K562 (cell line): ENCODE measurements at regions not wholly inside any gene's neighbourhood (a gene's known extent, or its start where the extent isn't known, plus 50 kb on each side); places are given as distances from the start of the nearest gene placed in this dataset.

Experiments used
- ATAC-seq: fragments of 200-7000 bp; cut with Tn5 transposase; 3 replicates; pipeline ENCODE4 v1.9.1; 2020; ENCODE audit warnings: moderate library complexity
- BruUV-seq: library from RNA; stranded (reverse); fragments of 400-500 nt; replicated peaks from 2 replicates; lab custom pipeline; 2021; lab: Mats Ljungman, UMichigan
- CTCF ChIA-PET: fragments of 300-600 bp; formaldehyde crosslinking; extraction: SDS; loops from one replicate; lab custom pipeline; 2021; ENCODE audit warnings: low intra/inter-chr PET ratio; lab: Yijun Ruan, JAX
- POLR2A ChIA-PET: fragments of 300-600, 350-650 bp; sonication (Branson Sonifier 250); formaldehyde crosslinking; extraction: SDS; loops from one replicate; lab custom pipeline; 2021; ENCODE audit warnings: antibody characterized with exemption, inconsistent platforms; lab: Yijun Ruan, JAX
- DNase-seq, 4 experiments: peaks; one replicate each; pipeline versions ENCODE4 v3.0.0 to v3.0.0-alpha.2; 2011 to 2018; ENCODE audit warnings: low spot score in 3 of 4, mixed read lengths in 3 of 4; ENCODE audit errors: extremely low read depth in 1 of 4
- FAIRE-seq: peaks from 2 replicates; lab custom pipeline; 2011; peaks lifted over from hg19 to GRCh38; lab: Jason Lieb, UNC
- H2AFZ ChIP-seq: 2 replicates; pipeline ENCODE4 v1.6.0; 2011; ENCODE audit warnings: low read depth, low read length, control low read depth, inconsistent platforms
- H3K27ac ChIP-seq: fragments of 200-600 bp; 3 replicates; pipeline ENCODE4 v1.8.0; 2011; ENCODE audit warnings: low read depth, mild to moderate bottlenecking, control low read depth, inconsistent platforms, low read length, moderate library complexity, mixed read lengths; ENCODE audit errors: extremely low read depth
- H3K27me3 ChIP-seq, 2 experiments: fragments of 300-600 bp in 1 of 2; 2 replicates in 1 of 2; 3 replicates in 1 of 2; pipeline versions ENCODE4 v1.6.0 to v1.8.0; 2011; ENCODE audit warnings: inconsistent platforms in 2 of 2, low read length in 2 of 2, mild to moderate bottlenecking in 1 of 2, mixed read lengths in 1 of 2, moderate library complexity in 1 of 2; ENCODE audit not compliant: control insufficient read depth in 2 of 2, insufficient read depth in 2 of 2
- H3K36me3 ChIP-seq: fragments of 300-600 bp; 3 replicates; pipeline ENCODE4 v1.8.0; 2011; ENCODE audit warnings: mild to moderate bottlenecking, low read length, inconsistent platforms; ENCODE audit not compliant: control insufficient read depth, insufficient read depth
- H3K4me1 ChIP-seq, 2 experiments: fragments of 200-600 bp in 1 of 2; replicated peaks in 1 of 2; 2 replicates in 1 of 2; 3 replicates in 1 of 2; pipeline versions ENCODE4 v1.5.1 to v1.8.0; 2011; ENCODE audit warnings: inconsistent platforms in 2 of 2, low read length in 2 of 2, mild to moderate bottlenecking in 1 of 2, mixed read lengths in 1 of 2, moderate library complexity in 1 of 2; ENCODE audit not compliant: control insufficient read depth in 2 of 2, insufficient read depth in 2 of 2
- H3K4me2 ChIP-seq: 2 replicates; pipeline ENCODE4 v1.6.1; 2011; ENCODE audit warnings: low read length, control low read depth, inconsistent platforms, mixed read lengths; ENCODE audit not compliant: insufficient read depth
- H3K4me3 ChIP-seq: fragments of 200-600 bp; sonication (generic), shearing (Covaris generic); 2 replicates; pipeline ENCODE4 v1.5.1; 2016; ENCODE audit warnings: control low read depth, inconsistent platforms
- H3K79me2 ChIP-seq: fragments of 200-600 bp; 3 replicates; pipeline ENCODE4 v1.8.0; 2011; ENCODE audit warnings: low read length, inconsistent platforms; ENCODE audit not compliant: control insufficient read depth, insufficient read depth
- H3K9ac ChIP-seq, 2 experiments: 2 replicates each; pipeline versions ENCODE4 v1.6.0 to v1.6.1; 2011; ENCODE audit warnings: low read depth in 2 of 2, low read length in 2 of 2, control low read depth in 1 of 2, inconsistent platforms in 1 of 2, mild to moderate bottlenecking in 1 of 2, mixed read lengths in 1 of 2; ENCODE audit not compliant: insufficient read depth in 1 of 2
- H3K9me1 ChIP-seq: one replicate; pipeline ENCODE4 v1.6.0; 2011; ENCODE audit warnings: inconsistent platforms, mild to moderate bottlenecking, low read length, moderate library complexity; ENCODE audit not compliant: control insufficient read depth, insufficient read depth
- H3K9me3 ChIP-seq: replicated peaks from 2 replicates; pipeline ENCODE4 v1.5.1; 2011; ENCODE audit warnings: low read depth, low read length, inconsistent platforms; ENCODE audit not compliant: control insufficient read depth, insufficient read depth
- H4K20me1 ChIP-seq: replicated peaks from 2 replicates; pipeline ENCODE4 v1.6.1; 2011; ENCODE audit warnings: low read length, inconsistent platforms, mixed read lengths; ENCODE audit not compliant: control insufficient read depth, insufficient read depth
- ARHGAP35 ChIP-seq: fragments of 450-650 bp; IDR thresholded peaks from 2 replicates; pipeline ENCODE4 v1.6.1; 2018; ENCODE audit not compliant: partially characterized antibody
- BACH1 ChIP-seq: fragments of 200-800 bp; sonication (Bioruptor generic); IDR thresholded peaks from 2 replicates; pipeline ENCODE4 v1.6.1; 2016; ENCODE audit warnings: missing genetic modification characterization, missing compliant biosample characterization
- BRD4 ChIP-seq: fragments of 200-600 bp; sonication (generic); IDR thresholded peaks from 2 replicates; pipeline ENCODE4 v1.6.1; 2017; ENCODE audit warnings: inconsistent platforms
- DMBX1 ChIP-seq: fragments of 250-450 bp; sonication (Bioruptor Pico); IDR thresholded peaks from 2 replicates; pipeline ENCODE4 v1.8.0; 2022; ENCODE audit warnings: inconsistent platforms, mild to moderate bottlenecking, moderate library complexity, borderline replicate concordance
- HOXB6 ChIP-seq: fragments of 250-450 bp; sonication (Bioruptor Pico); IDR thresholded peaks from 2 replicates; pipeline ENCODE4 v1.5.1; 2022; ENCODE audit warnings: mild to moderate bottlenecking, borderline replicate concordance
- NFE2 ChIP-seq: IDR thresholded peaks from 2 replicates; pipeline ENCODE4 v1.6.1; 2014; ENCODE audit warnings: antibody characterized with exemption, low read depth
- RAD21 ChIP-seq, 2 experiments: fragments of 250-450 bp in 1 of 2; fragments of 450-650 bp in 1 of 2; sonication (Bioruptor Pico) in 1 of 2; formaldehyde crosslinking in 1 of 2; IDR thresholded peaks in 1 of 2; conservative IDR thresholded peaks in 1 of 2; 2 replicates each; pipeline versions ENCODE4 v1.4.0 to v1.8.0; 2020 to 2022; ENCODE audit warnings: mild to moderate bottlenecking in 2 of 2, moderate library complexity in 1 of 2
- SAFB2 ChIP-seq: fragments of 200-400 bp; formaldehyde crosslinking; IDR thresholded peaks from 2 replicates; pipeline ENCODE4 v1.6.1; 2018; ENCODE audit warnings: borderline replicate concordance, low read length, low read depth, moderate library complexity; ENCODE audit not compliant: severe bottlenecking
- SRF ChIP-seq, 2 experiments: fragments of 250-450, 450-650 bp in 1 of 2; sonication (Bioruptor Pico) in 1 of 2; sonication (generic) in 1 of 2; formaldehyde crosslinking; IDR thresholded peaks; 2 replicates each; pipeline versions ENCODE4 v1.5.0 to v1.5.1; 2020 to 2022; ENCODE audit warnings: mild to moderate bottlenecking in 1 of 2, missing genetic modification reagents in 1 of 2
- ZNF146 ChIP-seq: IDR thresholded peaks from one replicate; pipeline ENCODE4 v1.6.1; 2018; ENCODE audit warnings: missing compliant biosample characterization; ENCODE audit not compliant: unreplicated experiment
- ZNF507 ChIP-seq: conservative IDR thresholded peaks from 2 replicates; pipeline ENCODE4 v1.6.1; 2017; ENCODE audit warnings: missing genetic modification characterization, missing compliant biosample characterization
- ZNF586 ChIP-seq: fragments of 450-650 bp; formaldehyde crosslinking; conservative IDR thresholded peaks from 2 replicates; pipeline ENCODE4 v1.4.0; 2020; ENCODE audit warnings: mild to moderate bottlenecking, moderate library complexity
- WGBS: fragments of 100-300 bp; shearing (Covaris generic); methylation state at CpG from one replicate; pipeline ENCODE4 v1.1.6; 2016; ENCODE audit warnings: low coverage, mixed read lengths; ENCODE audit not compliant: insufficient coverage; ENCODE audit errors: missing lambda C conversion rate; 5-methylcytosine and 5-hydroxymethylcytosine counted together
- in situ Hi-C: fragments of 300-500 bp; cut with MboI; formaldehyde crosslinking; loops from 4 replicates; pipeline ENCODE4 v1.15.0; 2018; ENCODE audit warnings: inconsistent platforms, mixed read lengths
- intact Hi-C: fragments of 100-400 bp; cut with micrococcal nuclease; formaldehyde crosslinking; loops from 2 replicates; pipeline ENCODE4 v1.14.2; 2022
- TF ChIP-seq, protein P1 (sequence below): fragments of 450-650 bp; IDR thresholded peaks from 2 replicates; pipeline ENCODE4 v1.6.1; 2018; ENCODE audit not compliant: partially characterized antibody
- TF ChIP-seq, protein P2 (sequence below): conservative IDR thresholded peaks from 2 replicates; pipeline ENCODE4 v1.6.1; 2011; ENCODE audit warnings: low read depth, mild to moderate bottlenecking, low read length; ENCODE audit not compliant: control insufficient read depth

DNA sequence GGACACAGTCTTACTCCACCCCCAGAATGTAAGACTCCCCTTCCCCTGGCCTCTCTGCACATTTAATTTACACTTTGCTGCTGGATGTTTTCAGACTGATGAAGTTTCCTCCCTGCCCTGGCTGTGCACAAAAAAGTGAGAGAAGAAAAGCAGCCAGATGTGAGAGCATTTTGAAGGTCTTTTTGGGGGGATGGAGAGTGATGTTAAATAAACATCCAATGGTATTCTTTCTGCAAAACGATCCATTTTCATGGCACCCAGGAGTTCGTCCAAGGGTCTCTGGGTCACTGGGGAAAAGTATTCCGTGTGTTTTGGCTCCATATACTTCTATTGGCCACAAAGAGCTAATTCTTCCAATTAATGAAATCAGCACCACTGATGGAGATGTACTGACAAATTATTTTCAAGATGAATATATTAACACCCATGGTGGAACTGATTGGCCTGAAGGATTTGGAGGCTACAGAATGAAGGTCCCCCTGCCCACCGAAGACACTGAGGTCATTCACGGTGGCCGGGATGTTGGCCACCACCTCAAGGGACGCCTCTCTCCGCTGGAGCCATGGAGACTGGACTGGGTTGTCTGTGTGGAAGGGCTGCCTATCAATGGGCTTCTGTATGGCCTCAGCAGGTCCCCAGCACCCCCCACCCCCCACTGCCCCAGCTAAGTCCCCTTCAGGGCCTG is 107.6 kb upstream of the PKDCC start:
- POLR2A ChIA-PET, result interaction anchor here (0.5 to 1.6 kb wide), 2 partner anchors 13 kb away, joined by 3 to 4 read pairs; no protein-coding TSS in a partner anchor
- H3K27me3 ChIP-seq, result no peaks in the 10 kb centered on the region; a peak in 1 of 5 replicates
- peaks cover 0 to 14% of the 10 kb centered on the region in 2 experiments; a peak in 2 of 5 replicates for H3K4me1 ChIP-seq
- in situ Hi-C loops (no loop called here), intact Hi-C loops (no loop called here)
- no peak overlapping the region for H3K27ac ChIP-seq
- CTCF ChIA-PET, result no interaction called here
- no peaks in the 10 kb centered on the region for H3K9me3 ChIP-seq
- no peak for ATAC-seq
- WGBS, result 11% methylated on average over 4 of the region's 8 CpGs
- no TSS peak for BruUV-seq
- H4K20me1 ChIP-seq, result no peaks in the 10 kb centered on the region
- no peak for TF ChIP-seq HOXB6
- no peak for TF ChIP-seq SRF (CRISPR knock-in tag; IDR thresholded peaks at IDR 0.05)
- TF ChIP-seq BRD4, result no peak
- no peak for TF ChIP-seq ZNF146 (CRISPR knock-in tag)
- TF ChIP-seq NFE2, result no peak
- no peak for TF ChIP-seq BACH1 (tag)
- TF ChIP-seq ZNF586, result no peak
- TF ChIP-seq, protein P1, sequence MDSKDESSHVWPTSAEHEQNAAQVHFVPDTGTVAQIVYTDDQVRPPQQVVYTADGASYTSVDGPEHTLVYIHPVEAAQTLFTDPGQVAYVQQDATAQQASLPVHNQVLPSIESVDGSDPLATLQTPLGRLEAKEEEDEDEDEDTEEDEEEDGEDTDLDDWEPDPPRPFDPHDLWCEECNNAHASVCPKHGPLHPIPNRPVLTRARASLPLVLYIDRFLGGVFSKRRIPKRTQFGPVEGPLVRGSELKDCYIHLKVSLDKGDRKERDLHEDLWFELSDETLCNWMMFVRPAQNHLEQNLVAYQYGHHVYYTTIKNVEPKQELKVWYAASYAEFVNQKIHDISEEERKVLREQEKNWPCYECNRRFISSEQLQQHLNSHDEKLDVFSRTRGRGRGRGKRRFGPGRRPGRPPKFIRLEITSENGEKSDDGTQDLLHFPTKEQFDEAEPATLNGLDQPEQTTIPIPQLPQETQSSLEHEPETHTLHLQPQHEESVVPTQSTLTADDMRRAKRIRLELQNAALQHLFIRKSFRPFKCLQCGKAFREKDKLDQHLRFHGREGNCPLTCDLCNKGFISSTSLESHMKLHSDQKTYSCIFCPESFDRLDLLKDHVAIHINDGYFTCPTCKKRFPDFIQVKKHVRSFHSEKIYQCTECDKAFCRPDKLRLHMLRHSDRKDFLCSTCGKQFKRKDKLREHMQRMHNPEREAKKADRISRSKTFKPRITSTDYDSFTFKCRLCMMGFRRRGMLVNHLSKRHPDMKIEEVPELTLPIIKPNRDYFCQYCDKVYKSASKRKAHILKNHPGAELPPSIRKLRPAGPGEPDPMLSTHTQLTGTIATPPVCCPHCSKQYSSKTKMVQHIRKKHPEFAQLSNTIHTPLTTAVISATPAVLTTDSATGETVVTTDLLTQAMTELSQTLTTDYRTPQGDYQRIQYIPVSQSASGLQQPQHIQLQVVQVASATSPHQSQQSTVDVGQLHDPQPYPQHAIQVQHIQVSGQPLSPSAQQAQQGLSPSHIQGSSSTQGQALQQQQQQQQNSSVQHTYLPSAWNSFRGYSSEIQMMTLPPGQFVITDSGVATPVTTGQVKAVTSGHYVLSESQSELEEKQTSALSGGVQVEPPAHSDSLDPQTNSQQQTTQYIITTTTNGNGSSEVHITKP, result no peak
- no peak for TF ChIP-seq SAFB2
- no peak for TF ChIP-seq ZNF507
- no peak for TF ChIP-seq RAD21 (CRISPR knock-in tag; conservative IDR thresholded peaks at IDR 0.05 in 1 of 2, IDR thresholded peaks at IDR 0.05 in 1 of 2)
- no peak for TF ChIP-seq DMBX1 (CRISPR knock-in tag)
- TF ChIP-seq ARHGAP35, result no peak
- TF ChIP-seq, protein P2, sequence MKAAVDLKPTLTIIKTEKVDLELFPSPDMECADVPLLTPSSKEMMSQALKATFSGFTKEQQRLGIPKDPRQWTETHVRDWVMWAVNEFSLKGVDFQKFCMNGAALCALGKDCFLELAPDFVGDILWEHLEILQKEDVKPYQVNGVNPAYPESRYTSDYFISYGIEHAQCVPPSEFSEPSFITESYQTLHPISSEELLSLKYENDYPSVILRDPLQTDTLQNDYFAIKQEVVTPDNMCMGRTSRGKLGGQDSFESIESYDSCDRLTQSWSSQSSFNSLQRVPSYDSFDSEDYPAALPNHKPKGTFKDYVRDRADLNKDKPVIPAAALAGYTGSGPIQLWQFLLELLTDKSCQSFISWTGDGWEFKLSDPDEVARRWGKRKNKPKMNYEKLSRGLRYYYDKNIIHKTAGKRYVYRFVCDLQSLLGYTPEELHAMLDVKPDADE, result no peak
- no peak overlapping the region for H3K9ac ChIP-seq
- H3K4me3 ChIP-seq, result no peak overlapping the region
- no peak overlapping the region for H3K4me2 ChIP-seq
- H3K9me1 ChIP-seq, result no peaks in the 10 kb centered on the region
- FAIRE-seq, result no peak
- peak overlapping the region; percentile 62; the same call in 1 of the 2 replicates for H2AFZ ChIP-seq
- no peaks in the 10 kb centered on the region for H3K36me3 ChIP-seq
- DNase-seq, result no peak
- no peaks in the 10 kb centered on the region for H3K79me2 ChIP-seq
